ENCODE measurements at regions not wholly inside any gene's neighbourhood (a gene's known extent, or its start where the extent isn't known, plus 50 kb on each side); places are given as distances from the start of the nearest gene placed in this dataset.

DNA sequence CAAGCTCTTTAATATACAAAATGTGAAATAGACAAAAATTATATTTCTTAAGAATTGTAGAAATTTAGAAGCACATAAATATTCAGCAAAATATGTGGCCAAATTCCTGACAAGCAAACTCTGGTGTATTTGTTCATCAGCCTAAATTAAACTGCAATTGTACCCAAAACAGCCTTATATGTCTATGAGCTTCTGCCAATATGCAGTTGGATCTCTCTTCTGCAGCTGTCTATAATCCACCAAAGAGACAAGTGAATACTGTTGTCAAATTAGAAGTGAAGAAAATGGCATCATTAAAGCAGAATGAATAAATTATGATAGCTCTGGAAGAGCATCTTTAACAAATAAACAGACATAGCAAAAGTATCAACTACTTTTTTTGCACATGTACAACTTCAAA lies 755.7 kb downstream of the GRIK2 start:
- TF ChIP-seq POLR2AphosphoS5 (IDR thresholded peaks at IDR 0.05; ENCODE audit: borderline replicate concordance, low read depth, low read length) (no peak), EZH2 (IDR thresholded peaks at IDR 0.05) (no peak)

All from SK-N-MC (cell line).